H9 (cell line): ENCODE measurements at regions not wholly inside any gene's neighbourhood (a gene's known extent, or its start where the extent isn't known, plus 50 kb on each side); places are given as distances from the start of the nearest gene placed in this dataset.

Experiments
- DNase-seq: peaks from one replicate; pipeline ENCODE4 v3.0.0-alpha.2; 2017
- H2AFZ ChIP-seq: one replicate; pipeline ENCODE4 v1.6.1; 2013; ENCODE audit warnings: mild to moderate bottlenecking, low read length, control low read depth, moderate library complexity
- H2AK5ac ChIP-seq: 2 replicates; pipeline ENCODE4 v1.6.1; 2013; ENCODE audit warnings: low read length, control low read depth, mixed read lengths; ENCODE audit not compliant: insufficient read length
- H2BK120ac ChIP-seq: one replicate; pipeline ENCODE4 v1.6.1; 2013; ENCODE audit warnings: low read depth, mild to moderate bottlenecking, low read length, control low read depth, inconsistent platforms; ENCODE audit not compliant: poor library complexity, severe bottlenecking
- H2BK12ac ChIP-seq: 2 replicates; pipeline ENCODE4 v1.6.1; 2013; ENCODE audit warnings: low read length, control low read depth, mixed read lengths, low read depth; ENCODE audit not compliant: insufficient read length
- H2BK15ac ChIP-seq: 2 replicates; pipeline ENCODE4 v1.6.1; 2013; ENCODE audit warnings: low read depth, low read length, control low read depth
- H2BK20ac ChIP-seq: one replicate; pipeline ENCODE4 v1.6.1; 2013; ENCODE audit warnings: low read depth, mild to moderate bottlenecking, low read length, control low read depth, inconsistent platforms; ENCODE audit not compliant: poor library complexity, severe bottlenecking
- H2BK5ac ChIP-seq: 2 replicates; pipeline ENCODE4 v1.6.1; 2013; ENCODE audit warnings: low read length, control low read depth, mixed read lengths; ENCODE audit not compliant: insufficient read length
- H3K14ac ChIP-seq: 2 replicates; pipeline ENCODE4 v1.6.1; 2013; ENCODE audit warnings: low read length, control low read depth; ENCODE audit not compliant: insufficient read depth
- H3K18ac ChIP-seq: 2 replicates; pipeline ENCODE4 v1.6.1; 2013; ENCODE audit warnings: low read depth, mild to moderate bottlenecking, mixed read lengths, low read length, control low read depth; ENCODE audit not compliant: insufficient read length
- H3K23ac ChIP-seq: 2 replicates; pipeline ENCODE4 v1.6.1; 2013; ENCODE audit warnings: low read length, control low read depth, mixed read lengths, low read depth; ENCODE audit not compliant: insufficient read length
- H3K23me2 ChIP-seq: 2 replicates; pipeline ENCODE4 v1.6.1; 2013; ENCODE audit warnings: low read depth, mild to moderate bottlenecking, mixed read lengths, low read length, control low read depth; ENCODE audit not compliant: insufficient read length, poor library complexity, severe bottlenecking
- H3K27ac ChIP-seq: 2 replicates; pipeline ENCODE4 v1.5.1; 2013; ENCODE audit warnings: low read length, control low read depth, mixed read lengths, low read depth; ENCODE audit not compliant: insufficient read length
- H3K27me3 ChIP-seq: 2 replicates; pipeline ENCODE4 v1.6.1; 2013; ENCODE audit warnings: low read length, control low read depth, inconsistent platforms; ENCODE audit not compliant: insufficient read depth
- H3K4ac ChIP-seq: 2 replicates; pipeline ENCODE4 v1.6.1; 2013; ENCODE audit warnings: low read depth, mild to moderate bottlenecking, control low read depth, inconsistent platforms, low read length, moderate library complexity
- H3K4me1 ChIP-seq: 2 replicates; pipeline ENCODE4 v1.6.1; 2013; ENCODE audit warnings: low read length, control low read depth, inconsistent platforms; ENCODE audit not compliant: insufficient read depth
- H3K4me2 ChIP-seq: 2 replicates; pipeline ENCODE4 v1.6.1; 2013; ENCODE audit warnings: low read length, control low read depth, mixed read lengths; ENCODE audit not compliant: insufficient read length, insufficient read depth
- H3K56ac ChIP-seq: 2 replicates; pipeline ENCODE4 v1.6.1; 2013; ENCODE audit warnings: low read depth, mild to moderate bottlenecking, mixed read lengths, low read length, control low read depth; ENCODE audit not compliant: insufficient read length
- H3K79me1 ChIP-seq: 2 replicates; pipeline ENCODE4 v1.6.1; 2013; ENCODE audit warnings: low read depth, mild to moderate bottlenecking, moderate library complexity, low read length, control low read depth, inconsistent platforms; ENCODE audit not compliant: insufficient read depth, poor library complexity, severe bottlenecking
- H3K79me2 ChIP-seq: 2 replicates; pipeline ENCODE4 v1.6.1; 2013; ENCODE audit warnings: low read length, control low read depth, inconsistent platforms; ENCODE audit not compliant: insufficient read depth
- H3K9ac ChIP-seq: 2 replicates; pipeline ENCODE4 v1.6.1; 2013; ENCODE audit warnings: low read length, control low read depth, mixed read lengths; ENCODE audit not compliant: insufficient read length; ENCODE audit errors: extremely low read depth
- H3K9me3 ChIP-seq: one replicate; pipeline ENCODE4 v1.6.1; 2013; ENCODE audit warnings: low read depth, low read length, inconsistent platforms; ENCODE audit not compliant: control insufficient read depth
- H3T11ph ChIP-seq: one replicate; pipeline ENCODE4 v1.6.1; 2013; ENCODE audit warnings: mild to moderate bottlenecking, low read length, control low read depth, inconsistent platforms
- H4K20me1 ChIP-seq: one replicate; pipeline ENCODE4 v1.6.1; 2013; ENCODE audit not compliant: control insufficient read depth, insufficient read length, insufficient read depth
- H4K5ac ChIP-seq: 2 replicates; pipeline ENCODE4 v1.6.1; 2013; ENCODE audit warnings: low read depth, mild to moderate bottlenecking, mixed read lengths, low read length, control low read depth; ENCODE audit not compliant: insufficient read length
- H4K8ac ChIP-seq: replicated peaks from 2 replicates; pipeline ENCODE4 v1.6.1; 2013; ENCODE audit warnings: low read length, control low read depth, mixed read lengths, low read depth; ENCODE audit not compliant: insufficient read length
- H4K91ac ChIP-seq: 2 replicates; pipeline ENCODE4 v1.6.1; 2013; ENCODE audit warnings: low read depth, mild to moderate bottlenecking, moderate library complexity, mixed read lengths, low read length, control low read depth; ENCODE audit not compliant: insufficient read length
- H3K27ac Mint-ChIP-seq, 3 experiments: 2 replicates in 2 of 3; 3 replicates in 1 of 3; pipeline ENCODE4 v1.8.0; 2020 to 2021; ENCODE audit warnings: mixed read lengths in 3 of 3, mild to moderate bottlenecking in 1 of 3, moderate library complexity in 1 of 3
- H3K27me3 Mint-ChIP-seq: 2 replicates; pipeline ENCODE4 v1.8.0; 2021; ENCODE audit warnings: low read depth, mild to moderate bottlenecking, moderate library complexity, mixed read lengths
- H3K36me3 Mint-ChIP-seq, 3 experiments: 2 replicates in 2 of 3; 3 replicates in 1 of 3; pipeline ENCODE4 v1.8.0; 2020 to 2021; ENCODE audit warnings: low read depth in 3 of 3, mixed read lengths in 3 of 3; ENCODE audit not compliant: insufficient read depth in 1 of 3
- H3K4me1 Mint-ChIP-seq, 2 experiments: 2 replicates each; pipeline ENCODE4 v1.8.0; 2020; ENCODE audit warnings: mixed read lengths in 2 of 2
- H3K4me3 Mint-ChIP-seq, 2 experiments: 2 replicates in 1 of 2; 3 replicates in 1 of 2; pipeline ENCODE4 v1.8.0; 2020 to 2021; ENCODE audit warnings: mild to moderate bottlenecking in 2 of 2, mixed read lengths in 2 of 2, moderate library complexity in 1 of 2
- H3K9me3 Mint-ChIP-seq, 2 experiments: 2 replicates in 1 of 2; 3 replicates in 1 of 2; pipeline ENCODE4 v1.8.0; 2020; ENCODE audit warnings: mild to moderate bottlenecking in 2 of 2, mixed read lengths in 2 of 2, moderate library complexity in 1 of 2
- WGBS: extraction: QIAGEN DNeasy Blood & Tissue Kit; methylation state at CpG from one replicate; pipeline ENCODE4 v1.1.7; 2013; ENCODE audit warnings: missing lambda C conversion rate, low lambda C conversion rate, mixed read lengths; ENCODE audit not compliant: insufficient read length; ENCODE audit errors: extremely low coverage; 5-methylcytosine and 5-hydroxymethylcytosine counted together
- TF ChIP-seq, protein P1 (sequence below): fragments of 200-600 bp; sonication (generic); conservative IDR thresholded peaks from 3 replicates; pipeline ENCODE4 v1.8.0; 2021; ENCODE audit warnings: antibody characterized with exemption, mild to moderate bottlenecking

GRCh38 chr1:239662950-239663349, 276.6 kb downstream of the CHRM3 start:
- H4K91ac ChIP-seq, result no peak overlapping the region
- no peak overlapping the region for H2BK20ac ChIP-seq
- no peak overlapping the region for H2AFZ ChIP-seq
- H3K23me2 ChIP-seq, result no peaks in the 10 kb centered on the region
- H3K79me2 ChIP-seq, result no peaks in the 10 kb centered on the region
- H3K14ac ChIP-seq, result no peak overlapping the region
- no peaks in the 10 kb centered on the region for H3K27me3 Mint-ChIP-seq
- no peak overlapping the region for H4K5ac ChIP-seq
- no peak overlapping the region for H3K9ac ChIP-seq
- no peaks in the 10 kb centered on the region for H3K4me1 ChIP-seq
- no peak overlapping the region for H2BK5ac ChIP-seq
- no peaks in the 10 kb centered on the region for H3K36me3 Mint-ChIP-seq
- H3K9me3 ChIP-seq, result no peaks in the 10 kb centered on the region
- TF ChIP-seq, protein P1, sequence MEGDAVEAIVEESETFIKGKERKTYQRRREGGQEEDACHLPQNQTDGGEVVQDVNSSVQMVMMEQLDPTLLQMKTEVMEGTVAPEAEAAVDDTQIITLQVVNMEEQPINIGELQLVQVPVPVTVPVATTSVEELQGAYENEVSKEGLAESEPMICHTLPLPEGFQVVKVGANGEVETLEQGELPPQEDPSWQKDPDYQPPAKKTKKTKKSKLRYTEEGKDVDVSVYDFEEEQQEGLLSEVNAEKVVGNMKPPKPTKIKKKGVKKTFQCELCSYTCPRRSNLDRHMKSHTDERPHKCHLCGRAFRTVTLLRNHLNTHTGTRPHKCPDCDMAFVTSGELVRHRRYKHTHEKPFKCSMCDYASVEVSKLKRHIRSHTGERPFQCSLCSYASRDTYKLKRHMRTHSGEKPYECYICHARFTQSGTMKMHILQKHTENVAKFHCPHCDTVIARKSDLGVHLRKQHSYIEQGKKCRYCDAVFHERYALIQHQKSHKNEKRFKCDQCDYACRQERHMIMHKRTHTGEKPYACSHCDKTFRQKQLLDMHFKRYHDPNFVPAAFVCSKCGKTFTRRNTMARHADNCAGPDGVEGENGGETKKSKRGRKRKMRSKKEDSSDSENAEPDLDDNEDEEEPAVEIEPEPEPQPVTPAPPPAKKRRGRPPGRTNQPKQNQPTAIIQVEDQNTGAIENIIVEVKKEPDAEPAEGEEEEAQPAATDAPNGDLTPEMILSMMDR, result no peak
- no CpG with 5 or more reads among the region's 3 CpGs for WGBS
- H3K56ac ChIP-seq, result no peak overlapping the region
- no peak overlapping the region for H3K4me2 ChIP-seq
- no peak overlapping the region for H3K18ac ChIP-seq
- DNase-seq, result no peak
- no peak overlapping the region for H2AK5ac ChIP-seq
- H4K20me1 ChIP-seq, result no peaks in the 10 kb centered on the region
- H3K4ac ChIP-seq, result no peak overlapping the region
- no peaks in the 10 kb centered on the region for H3K9me3 Mint-ChIP-seq
- H3K27ac Mint-ChIP-seq, result no peak overlapping the region
- no peaks in the 10 kb centered on the region for H3K79me1 ChIP-seq
- no peak overlapping the region for H2BK15ac ChIP-seq
- no peak overlapping the region for H3K4me3 Mint-ChIP-seq
- no peaks in the 10 kb centered on the region for H3K27me3 ChIP-seq
- H4K8ac ChIP-seq, result no peak overlapping the region
- no peak overlapping the region for H2BK120ac ChIP-seq
- no peak overlapping the region for H3K27ac ChIP-seq
- no peak overlapping the region for H3T11ph ChIP-seq
- H3K23ac ChIP-seq, result no peak overlapping the region
- H2BK12ac ChIP-seq, result no peak overlapping the region
- H3K4me1 Mint-ChIP-seq, result peaks cover 2 to 4% of the 10 kb centered on the region in 2 experiments; a peak in 3 of 4 replicates
